Activated CD4-positive, CD25-positive, alpha-beta regulatory T cell treated with anti-CD3 and anti-CD28 coated beads, Interleukin-2, amount 50 U/mL, for 16 hours (primary cell): ENCODE measurements at regions not wholly inside any gene's neighbourhood (a gene's known extent, or its start where the extent isn't known, plus 50 kb on each side); places are given as distances from the start of the nearest gene placed in this dataset.

Experiments used
- DNase-seq: peaks from one replicate; pipeline ENCODE4 v3.0.0-alpha.2; 2020; ENCODE audit warnings: low read depth, low spot score

DNA sequence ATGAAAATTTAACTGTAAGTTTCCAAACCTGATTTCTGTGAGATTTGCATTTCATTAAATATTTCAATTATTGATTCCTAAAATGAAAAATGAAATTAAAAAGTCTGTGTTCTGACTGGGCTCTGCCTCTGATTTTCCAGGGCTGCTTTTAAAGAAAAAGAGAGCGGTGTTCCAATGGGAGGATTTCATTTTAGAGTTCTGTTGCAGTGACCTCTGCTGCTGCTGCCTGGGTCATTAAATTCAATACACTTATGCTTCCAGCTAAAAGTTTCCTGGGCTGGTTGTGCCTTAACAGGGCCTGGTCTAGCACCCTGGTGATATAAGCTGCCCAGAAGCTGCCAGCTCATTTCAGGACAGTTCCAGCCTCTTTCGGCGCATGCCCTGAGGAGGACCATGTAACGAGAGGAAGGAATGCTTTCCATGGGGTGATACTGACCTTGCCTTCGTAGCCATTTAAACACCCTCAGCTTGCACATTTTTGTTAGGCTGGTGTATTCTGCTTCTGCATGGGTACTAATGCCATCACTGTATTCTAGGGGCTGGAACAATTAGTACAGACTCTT, 93.3 kb downstream of the TMEM174 start:
- no peak for DNase-seq

DNA sequence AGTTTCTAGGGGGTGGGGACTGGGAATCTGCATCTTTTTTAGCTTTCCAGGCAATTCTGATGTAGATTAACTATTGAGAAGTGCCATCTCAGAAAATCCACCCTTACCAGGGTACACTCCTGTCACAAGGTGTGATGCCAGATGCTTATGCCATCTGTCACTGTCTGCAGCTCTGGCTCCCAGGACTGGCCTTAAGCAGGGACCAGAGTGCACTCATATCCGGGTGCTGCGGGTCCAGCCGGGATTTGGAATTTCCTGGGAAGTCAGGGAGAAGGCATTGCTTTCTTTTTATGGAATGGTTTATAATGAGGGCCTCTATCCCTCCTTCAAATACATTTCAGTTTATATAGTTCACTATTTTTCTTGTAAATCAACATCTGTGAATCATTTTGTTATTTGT, 92.6 kb downstream of the TMEM174 start:
- no peak for DNase-seq

DNA sequence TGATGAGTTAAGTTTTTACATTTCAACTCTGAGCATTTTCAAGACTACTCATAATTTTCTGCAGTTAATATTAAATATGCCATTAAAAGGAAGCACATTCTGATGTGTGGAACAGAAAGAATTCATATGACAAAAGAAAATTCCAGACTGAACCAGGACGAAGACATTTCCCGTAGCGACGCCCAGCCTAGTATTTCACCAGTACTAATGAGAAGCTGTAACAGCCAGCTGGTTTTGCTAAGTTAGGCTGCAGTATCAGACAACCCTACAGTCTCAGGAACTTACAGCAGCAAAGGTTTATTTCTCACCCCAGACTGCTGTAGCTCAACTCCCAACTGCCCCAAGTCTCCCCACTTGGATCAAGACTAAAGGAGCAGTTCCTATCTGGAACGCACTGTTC, 91.6 kb downstream of the TMEM174 start:
- DNase-seq: no peak

DNA sequence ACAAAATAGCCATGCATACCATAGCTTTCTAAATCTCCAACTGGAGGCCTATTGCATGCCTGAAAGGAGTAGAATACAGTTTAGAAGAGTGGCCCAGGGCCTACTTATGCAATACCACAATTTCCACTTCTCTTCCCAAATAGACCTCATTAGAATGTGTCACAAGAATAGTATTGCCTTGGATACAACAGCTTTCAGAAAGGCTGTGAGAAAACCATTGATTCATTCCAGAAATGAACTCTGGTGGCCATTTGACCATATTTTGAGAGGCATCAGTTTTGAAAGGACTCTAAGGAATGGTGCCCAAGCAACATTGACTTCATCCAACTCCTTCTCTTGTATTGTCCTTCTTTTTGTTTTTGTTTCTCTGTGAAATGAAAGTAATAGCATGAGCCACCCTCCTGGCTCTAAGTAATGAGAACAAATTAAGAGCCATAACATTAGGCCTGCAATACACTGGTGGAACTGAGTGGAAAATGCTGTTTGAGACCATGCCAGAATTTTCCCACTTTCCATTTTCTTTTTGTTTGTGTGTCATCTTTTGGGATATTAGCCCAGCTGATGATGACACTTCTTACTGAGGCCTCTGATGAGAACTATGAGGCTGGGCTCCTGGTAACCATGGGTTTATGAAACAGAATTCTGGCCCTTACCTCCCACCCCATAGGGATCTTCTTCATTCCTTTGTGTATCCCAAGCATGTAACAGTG, 90.2 kb downstream of the TMEM174 start:
- DNase-seq: no peak

DNA sequence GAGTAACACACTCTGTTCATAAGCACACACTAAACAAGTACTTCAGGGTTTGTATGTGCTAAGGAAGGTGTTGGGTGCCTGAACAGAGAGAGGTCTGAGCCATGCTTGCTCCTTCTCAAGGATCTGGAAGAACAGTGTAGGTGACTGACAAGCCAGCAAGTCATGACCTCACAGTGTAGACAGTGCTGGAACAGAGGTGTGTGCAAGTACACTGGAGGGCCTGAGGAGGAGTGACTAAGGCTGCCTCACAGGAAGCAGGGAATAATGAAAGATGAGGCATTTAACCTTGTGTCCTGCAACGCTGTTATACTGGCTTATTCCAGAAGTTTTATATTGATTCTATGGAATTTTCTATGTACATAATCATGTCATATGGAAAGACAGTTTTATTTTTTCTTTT, 83.9 kb downstream of the TMEM174 start:
- DNase-seq: no peak

DNA sequence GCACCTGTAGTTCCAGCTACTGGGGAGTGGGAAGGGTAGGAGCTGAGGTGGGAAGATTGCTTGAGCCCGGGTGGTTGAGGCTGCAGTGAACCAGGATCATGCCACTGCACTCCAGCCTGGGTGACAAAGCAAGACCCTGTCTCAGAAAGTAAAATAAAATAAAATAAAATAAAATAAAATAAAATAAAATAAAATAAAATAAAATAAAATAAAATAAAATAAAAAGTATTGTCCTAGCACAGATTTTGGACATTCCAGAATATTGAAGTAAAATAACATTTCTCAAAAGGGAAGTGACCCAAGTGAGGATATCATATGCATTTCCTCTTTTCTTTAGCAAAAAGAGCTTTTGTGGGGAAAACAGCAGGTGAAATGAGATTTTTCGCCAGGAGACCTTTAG, 83.5 kb downstream of the TMEM174 start:
- DNase-seq: no peak

DNA sequence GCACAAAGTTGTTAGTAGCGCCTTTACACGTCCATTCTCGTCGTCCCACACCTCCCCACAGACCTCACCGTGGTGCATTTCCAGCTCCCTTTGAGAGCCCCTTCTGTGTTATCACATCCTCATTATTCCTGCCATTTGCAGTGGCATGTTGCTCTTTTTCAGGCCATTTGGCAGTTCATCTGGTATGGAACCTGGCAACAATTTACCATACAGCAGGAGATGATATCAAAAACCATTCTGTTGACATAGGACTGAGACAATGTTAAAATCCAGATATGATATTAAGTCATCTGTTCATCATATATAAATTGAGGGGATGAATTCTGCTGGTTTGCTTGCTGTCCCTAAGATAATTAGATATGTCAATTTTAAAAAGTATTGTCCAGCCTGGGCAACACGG, 83.0 kb downstream of the TMEM174 start:
- no peak for DNase-seq

DNA sequence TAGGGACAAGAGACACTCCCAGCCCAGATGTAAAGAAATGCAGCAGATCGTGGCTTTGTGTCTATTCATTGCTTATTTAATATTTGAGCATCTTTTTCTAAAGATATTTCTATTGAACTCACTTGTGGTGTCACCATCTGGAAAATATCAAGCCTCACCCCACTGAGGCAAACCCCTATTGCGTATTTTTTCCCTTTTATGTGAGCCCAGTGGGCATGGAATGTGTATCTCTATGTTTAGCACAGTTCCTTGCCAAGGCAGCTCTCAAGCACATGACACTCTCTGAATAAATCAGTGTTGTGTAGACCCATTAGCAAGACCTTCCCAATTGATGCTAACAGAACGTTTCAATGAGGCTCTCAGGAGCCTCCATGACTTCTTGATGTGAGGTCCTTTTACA, 81.6 kb downstream of the TMEM174 start:
- no peak for DNase-seq

DNA sequence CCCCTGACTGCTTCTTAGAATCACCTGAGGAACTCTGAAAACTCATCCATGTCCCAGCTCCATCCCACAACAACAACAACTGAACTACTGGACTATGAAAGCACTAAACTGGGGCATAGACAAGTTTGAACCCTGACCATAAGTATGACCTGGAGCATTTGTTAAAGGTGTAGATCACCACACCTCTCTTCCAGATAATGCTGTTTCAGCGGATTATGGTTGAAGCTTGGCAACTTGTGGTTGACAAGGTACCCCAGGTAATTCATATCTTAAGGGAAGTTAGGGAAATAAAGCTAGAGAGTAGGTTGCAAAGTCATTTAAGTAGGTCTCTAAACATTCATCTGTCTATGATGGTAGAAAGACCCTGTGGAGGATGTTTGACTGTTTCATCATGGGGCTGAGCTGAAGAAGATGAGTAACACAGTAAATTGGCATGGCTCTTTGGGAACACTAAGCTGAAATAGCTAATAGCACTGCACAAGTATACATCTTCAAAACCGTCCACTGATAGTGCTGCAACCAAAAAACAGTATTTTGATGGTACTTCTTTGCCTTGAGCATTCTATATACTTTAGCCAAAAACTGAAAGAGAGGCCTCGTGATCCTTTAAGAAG, 80.2 kb downstream of the TMEM174 start:
- DNase-seq: no peak

DNA sequence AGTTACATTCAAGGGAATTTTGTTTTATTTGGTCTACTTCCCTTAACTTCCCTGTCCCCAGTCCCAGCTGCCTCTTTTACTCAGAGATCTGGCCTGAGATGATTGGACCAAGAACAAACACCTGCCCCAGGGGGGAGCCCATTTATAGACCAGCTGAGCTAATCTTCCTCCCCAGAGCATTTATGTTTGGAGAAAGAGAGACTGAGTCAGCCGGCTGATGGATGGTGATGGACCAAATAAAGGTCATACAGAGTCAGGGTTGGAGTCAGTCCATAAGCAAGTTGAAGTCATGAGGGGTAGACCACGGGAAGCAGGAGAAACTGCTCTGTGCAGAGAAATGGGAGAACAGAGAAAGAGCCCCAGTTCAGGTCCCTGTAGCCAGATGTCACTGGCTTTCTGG, 77.7 kb downstream of the TMEM174 start:
- DNase-seq: no peak

DNA sequence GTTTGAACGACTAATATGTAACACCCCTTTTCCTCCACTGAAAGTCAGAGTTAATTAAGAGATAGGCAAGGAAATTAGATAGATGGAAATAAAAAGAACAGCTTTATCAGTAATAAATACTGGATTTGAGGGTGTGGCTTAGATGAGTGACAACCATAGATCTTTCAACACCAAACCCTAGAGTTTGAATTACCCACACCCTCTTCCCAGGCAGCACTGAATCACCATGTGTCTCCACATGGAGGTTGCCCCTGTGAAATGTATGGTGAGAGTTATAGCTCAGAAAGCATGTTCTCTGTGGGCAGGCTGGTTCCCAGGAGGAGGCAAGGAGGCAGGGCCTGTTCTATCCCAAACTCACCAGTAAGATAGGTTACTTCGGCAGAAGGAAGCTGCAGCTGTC, 69.7 kb downstream of the TMEM174 start:
- no peak for DNase-seq

DNA sequence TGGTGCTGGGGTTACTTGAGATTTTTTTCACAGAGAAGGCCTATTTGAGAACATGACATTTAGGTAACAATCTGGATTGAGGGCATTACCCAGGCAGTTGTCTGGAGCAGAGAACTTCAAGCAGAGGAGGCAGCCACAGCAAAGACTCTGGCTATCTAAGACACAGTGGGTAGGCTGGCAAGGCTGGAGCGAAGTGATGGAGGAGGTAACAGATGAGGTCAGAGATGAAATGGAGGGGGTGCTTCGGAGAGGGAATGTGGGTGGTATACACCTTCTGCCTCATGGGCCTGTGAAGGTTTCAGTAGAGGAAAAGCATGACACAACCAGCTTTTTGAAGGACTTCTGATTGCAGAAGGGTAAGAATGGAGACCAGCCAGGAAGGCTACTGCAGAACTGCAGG, 65.9 kb downstream of the TMEM174 start:
- DNase-seq: no peak

DNA sequence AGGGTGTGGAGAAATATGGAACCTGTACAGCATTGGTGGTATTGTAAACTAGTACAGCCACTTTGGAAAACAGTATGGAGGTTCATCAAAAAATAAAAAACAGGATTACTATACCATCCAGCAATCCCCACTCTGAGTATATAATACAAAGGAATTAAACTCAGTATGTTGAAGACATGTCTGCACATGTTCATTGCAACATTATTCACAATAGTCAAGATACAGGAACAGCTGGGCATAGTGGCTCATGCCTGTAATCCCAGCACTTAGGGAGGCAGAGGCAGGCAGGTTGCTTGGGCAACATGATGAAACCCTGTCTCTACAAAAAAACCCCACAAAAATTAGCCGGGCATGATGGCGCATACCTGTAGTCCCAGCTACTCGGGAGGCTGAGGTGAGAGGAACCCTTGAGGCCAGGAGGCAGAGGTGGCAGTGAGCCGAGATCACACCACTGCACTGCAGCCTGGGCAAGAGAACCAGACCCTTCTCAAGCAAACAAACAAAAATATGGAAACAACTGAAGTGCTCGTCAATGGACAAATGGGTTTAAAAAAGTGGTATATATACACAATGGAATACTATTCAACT, 63.6 kb downstream of the TMEM174 start:
- DNase-seq: no peak

DNA sequence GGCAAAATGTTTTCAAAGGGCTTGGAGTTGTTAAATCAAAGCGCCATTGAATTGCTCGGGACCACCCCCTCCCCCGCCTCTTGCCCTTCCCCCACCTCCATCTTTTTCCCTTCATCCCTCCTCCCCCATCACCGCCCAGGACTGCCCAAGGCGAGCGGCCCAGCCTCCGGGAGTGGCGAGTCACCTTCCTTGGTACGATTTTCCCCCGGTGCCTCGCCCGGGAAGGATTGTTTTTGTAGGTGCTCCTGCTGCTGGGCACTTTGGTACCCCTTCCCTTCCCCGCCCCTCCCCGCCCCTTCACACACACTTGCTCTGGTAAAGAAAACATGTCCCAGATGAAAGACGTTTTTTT, 61.2 kb downstream of the TMEM174 start:
- DNase-seq: no peak

DNA sequence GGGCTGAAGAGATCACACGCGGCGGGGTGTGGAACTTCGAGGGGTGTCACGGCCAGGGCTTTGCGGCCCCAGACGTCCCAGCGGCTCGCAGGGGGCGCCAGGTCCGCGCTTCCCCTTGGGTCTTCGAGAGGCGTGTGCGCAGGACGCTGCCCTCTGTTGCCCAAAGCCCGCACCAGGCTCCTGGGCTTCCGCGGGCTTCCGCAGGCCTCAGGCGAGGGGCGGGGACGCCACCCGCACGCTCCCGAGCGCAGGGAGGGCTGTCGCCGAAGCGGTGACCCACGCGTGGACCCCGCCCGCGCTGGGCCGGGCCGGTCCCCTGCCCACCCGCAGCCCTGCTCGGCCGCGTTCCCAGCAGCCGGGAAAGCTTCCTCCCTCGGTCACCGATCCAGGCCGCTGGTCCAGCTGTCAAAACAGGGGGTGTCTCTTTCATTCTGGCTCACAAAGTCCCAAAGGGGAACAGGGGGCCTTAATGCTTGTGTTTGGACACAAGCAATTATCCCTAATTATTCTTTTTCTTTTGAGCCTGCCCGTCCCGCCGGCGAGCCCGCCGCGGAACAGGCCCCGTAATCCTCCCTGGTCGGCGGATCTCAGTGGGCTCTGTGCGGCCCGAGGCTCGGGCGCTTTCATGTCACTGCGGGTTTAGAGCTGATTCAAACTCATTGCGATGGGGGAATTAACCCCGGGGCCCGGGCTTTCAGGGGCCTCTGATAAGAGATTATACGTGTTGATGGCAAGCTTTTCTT, 60.6 kb downstream of the TMEM174 start:
- no peak for DNase-seq

DNA sequence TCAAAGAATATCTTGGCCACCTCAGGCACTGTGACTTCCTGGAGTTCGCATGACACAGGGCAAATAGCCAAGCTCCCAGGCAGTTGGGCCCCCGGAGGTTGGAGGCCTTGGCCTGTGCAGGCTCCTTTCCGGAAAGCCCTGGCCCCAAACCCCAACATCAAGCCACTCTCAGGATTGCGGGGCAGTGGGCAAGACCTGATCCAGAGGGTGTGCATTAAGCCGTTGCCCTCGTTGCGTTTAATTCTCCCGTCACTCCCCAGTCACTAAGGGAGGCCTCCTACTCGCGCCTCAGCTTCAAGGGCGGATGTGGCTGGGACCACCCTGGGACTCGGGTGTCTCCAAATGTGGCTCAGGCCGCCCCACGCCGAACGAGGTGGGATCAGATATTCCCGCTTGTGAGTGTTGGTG, 60.1 kb downstream of the TMEM174 start:
- no peak for DNase-seq

DNA sequence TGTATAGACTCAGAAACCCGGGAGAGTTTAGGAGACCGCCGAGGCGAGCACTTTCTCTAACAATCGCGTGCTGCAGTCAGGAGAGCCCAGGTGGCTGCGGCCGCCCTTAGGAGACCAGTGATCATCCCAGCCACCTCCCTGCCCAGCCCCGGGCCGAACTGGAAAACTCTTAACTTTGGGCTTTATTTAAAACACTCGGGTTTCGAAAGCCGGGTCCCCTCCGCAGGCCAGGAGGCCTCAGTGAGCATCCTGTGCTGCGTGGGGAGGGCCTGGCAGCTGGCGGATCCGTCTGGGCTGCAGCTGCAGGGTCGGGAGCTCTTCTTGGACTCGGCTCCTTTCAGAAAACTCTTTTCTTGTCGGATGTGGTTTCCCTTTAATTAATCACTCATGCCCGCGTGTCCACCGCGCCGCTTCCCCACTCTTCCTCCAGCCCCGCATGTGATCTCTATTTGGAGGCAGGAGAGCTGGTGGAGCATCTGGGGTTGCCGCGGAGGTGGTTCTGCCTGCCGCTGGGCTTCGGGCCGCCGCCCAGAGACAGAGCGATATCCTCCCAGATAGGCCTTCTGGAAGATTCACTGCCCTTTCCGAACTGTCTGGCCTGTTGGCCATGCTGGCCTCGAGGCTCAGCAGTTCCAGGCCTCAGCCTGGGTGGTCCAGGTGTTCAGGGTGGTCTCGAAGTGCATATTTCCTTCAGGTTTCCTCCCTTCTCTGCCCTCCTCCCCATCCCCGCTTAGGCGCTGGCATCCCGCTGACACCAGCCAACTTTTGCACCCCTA, 59.5 kb downstream of the TMEM174 start:
- no peak for DNase-seq

DNA sequence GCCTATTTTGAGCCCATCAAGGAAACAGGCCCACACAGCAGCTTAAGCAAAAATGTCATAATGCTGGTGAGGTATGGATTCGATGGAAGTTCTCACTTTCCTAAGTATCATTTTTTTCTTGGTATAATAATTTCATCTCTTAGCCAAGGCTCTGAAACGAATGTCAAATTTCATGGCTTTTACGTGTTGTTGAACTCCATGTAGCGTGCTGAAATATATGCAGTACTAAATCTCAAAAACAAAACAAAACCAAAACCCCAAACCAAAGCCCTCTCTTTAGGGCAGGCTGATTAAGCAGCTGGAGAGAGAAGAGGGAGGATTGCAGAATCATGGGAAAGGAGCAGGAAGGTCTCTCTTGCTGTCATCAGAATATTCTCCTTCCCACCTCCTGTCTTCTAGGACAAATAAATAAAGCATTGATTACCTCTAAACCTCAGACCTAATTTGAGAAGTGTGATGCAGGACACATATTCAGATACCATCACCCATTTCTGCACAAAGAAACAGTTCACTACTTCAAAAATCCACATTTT, 58.3 kb downstream of the TMEM174 start:
- no peak for DNase-seq

DNA sequence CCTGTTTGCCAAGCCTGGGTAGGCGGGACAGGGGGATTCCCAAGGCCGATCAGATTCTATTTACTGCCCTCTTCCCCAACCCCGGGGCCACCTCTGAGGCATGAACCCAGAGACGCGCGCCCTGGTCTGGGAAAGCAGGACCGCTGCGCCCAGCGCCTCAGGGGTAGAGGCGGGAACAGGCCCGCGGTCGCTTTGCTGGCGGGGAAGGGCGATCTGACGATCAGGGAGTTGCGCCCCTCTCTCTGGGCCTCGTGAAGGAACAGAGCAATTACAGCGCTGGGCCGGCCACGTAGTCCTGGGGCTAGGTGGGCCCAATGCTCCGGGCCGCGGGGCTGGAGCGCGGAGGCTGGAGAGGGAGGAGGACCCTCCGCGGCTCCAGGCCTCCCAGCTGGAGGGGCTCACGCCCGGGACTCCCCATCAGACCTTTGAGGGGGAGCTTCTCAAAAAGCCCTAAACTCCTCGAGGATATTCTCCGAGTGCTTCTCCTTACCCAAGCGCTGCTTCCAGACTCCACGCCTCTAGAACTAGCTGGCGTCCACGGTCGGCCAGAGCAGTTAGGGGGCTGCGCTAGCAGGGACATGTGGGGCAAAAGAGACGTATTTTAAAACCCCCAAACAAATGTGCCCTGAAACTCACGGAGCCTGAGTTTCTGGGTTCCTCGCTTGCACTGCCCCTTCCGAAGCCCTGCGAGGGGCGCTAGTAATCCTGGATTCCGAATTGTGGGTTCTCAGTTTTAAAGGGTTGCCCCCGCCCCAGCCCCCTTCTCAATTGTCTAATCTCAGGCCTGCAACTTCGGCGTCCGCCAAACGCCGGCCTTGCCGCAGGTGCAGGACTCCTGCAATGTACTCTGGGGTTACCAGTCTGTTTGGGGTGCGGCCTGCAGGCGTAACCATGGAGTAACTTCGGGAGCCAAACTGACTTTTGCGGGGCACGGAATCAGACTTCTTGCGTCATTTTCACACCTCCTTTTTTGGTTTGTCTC, 57.6 kb downstream of the TMEM174 start:
- no peak for DNase-seq

DNA sequence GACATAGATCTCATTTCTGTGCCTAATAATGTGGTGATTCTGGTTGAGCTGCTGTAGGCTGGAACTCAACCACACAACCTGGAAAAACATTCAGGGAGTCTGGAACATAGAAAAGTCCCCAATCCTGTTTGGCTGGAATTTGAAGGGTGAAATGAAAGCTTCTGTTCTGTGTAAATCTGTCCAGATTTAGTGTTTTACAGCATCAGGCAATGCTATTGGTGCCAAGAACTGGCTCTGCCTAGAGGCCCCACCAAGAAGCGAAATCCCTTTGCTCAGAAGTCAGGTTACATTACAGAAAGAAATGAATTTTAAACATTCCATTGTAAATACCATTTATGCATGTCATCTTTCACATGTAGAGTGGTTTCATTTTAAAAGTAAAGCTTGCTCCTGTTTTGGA, 56.3 kb downstream of the TMEM174 start:
- DNase-seq: no peak
